Bronchial epithelial cell (primary cell): ENCODE measurements at regions not wholly inside any gene's neighbourhood (a gene's known extent, or its start where the extent isn't known, plus 50 kb on each side); places are given as distances from the start of the nearest gene placed in this dataset.
"Not testable (repeated sequence)": the region's sequence is repeated elsewhere in the genome, so short reads cannot be mapped to it uniquely, and the experiment has no call there.

Experiments used
- DNase-seq: peaks from one replicate; pipeline ENCODE4 v3.0.0-alpha.2; 2010; ENCODE audit warnings: low read depth
- FAIRE-seq: peaks from 2 replicates; lab custom pipeline; 2011; peaks lifted over from hg19 to GRCh38; lab: Jason Lieb, UNC
- H3K27me3 ChIP-seq: 2 replicates; pipeline ENCODE4 v1.5.1; 2011; ENCODE audit warnings: low read length; ENCODE audit not compliant: control insufficient read depth, insufficient read depth
- H3K36me3 ChIP-seq: 2 replicates; pipeline ENCODE4 v1.5.1; 2011; ENCODE audit warnings: low read length; ENCODE audit not compliant: control insufficient read depth, insufficient read depth
- H3K4me3 ChIP-seq: 2 replicates; pipeline ENCODE4 v1.5.1; 2011; ENCODE audit warnings: mild to moderate bottlenecking, low read depth, low read length, control low read depth
- TF ChIP-seq, protein P1 (sequence below): IDR thresholded peaks from 2 replicates; pipeline ENCODE4 v1.5.1; 2011; ENCODE audit warnings: mild to moderate bottlenecking, moderate library complexity, low read length, control low read depth, inconsistent platforms; ENCODE audit not compliant: insufficient read depth, severe bottlenecking

DNA sequence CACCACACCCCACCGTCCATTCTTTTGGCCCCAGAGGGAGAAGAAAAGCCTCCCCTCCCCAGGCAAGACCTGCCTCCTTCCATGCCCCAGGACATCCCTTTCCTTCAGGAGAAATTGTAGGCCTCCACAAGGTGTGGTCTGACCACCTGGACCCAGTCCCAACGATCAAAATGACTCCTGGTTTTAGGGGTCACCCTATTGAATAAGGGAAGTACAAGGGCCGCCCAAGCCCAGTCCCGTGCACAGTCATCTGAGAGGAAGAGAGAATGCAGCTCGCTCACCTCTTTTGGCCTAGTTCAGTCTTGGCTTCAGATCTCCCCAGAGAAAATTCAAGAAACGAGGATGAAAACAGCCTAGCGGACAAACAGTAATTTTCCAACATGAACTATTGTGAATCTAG is 249.1 kb downstream of the UACA start:
- H3K36me3 ChIP-seq: no peaks in the 10 kb centered on the region
- TF ChIP-seq, protein P1, sequence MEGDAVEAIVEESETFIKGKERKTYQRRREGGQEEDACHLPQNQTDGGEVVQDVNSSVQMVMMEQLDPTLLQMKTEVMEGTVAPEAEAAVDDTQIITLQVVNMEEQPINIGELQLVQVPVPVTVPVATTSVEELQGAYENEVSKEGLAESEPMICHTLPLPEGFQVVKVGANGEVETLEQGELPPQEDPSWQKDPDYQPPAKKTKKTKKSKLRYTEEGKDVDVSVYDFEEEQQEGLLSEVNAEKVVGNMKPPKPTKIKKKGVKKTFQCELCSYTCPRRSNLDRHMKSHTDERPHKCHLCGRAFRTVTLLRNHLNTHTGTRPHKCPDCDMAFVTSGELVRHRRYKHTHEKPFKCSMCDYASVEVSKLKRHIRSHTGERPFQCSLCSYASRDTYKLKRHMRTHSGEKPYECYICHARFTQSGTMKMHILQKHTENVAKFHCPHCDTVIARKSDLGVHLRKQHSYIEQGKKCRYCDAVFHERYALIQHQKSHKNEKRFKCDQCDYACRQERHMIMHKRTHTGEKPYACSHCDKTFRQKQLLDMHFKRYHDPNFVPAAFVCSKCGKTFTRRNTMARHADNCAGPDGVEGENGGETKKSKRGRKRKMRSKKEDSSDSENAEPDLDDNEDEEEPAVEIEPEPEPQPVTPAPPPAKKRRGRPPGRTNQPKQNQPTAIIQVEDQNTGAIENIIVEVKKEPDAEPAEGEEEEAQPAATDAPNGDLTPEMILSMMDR: no peak
- DNase-seq: no peak
- no peak overlapping the region for H3K4me3 ChIP-seq
- no peak for FAIRE-seq
- peaks cover 23% of the 10 kb centered on the region for H3K27me3 ChIP-seq

DNA sequence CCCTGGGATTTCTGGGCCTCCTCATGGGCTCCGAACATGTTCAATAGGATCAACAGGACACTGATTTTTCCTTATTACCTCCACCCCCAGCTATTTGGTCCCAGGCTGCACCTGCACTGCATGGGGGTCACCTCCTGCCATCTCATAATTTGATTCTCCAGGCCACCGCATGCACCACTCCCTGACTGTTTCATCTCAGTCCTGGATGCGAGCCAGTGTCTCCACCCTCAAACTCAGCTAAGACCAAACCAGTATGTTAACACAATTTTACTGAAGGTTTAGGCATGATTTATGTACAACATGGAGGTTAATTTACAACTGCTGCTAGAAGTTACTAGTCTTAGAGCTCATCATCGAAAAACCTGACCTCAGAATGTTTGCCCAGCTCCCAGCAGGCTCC is 249.5 kb downstream of the UACA start:
- Histone ChIP-seq H3K36me3 (no peaks in the 10 kb centered on the region), H3K27me3 (peaks cover 21% of the 10 kb centered on the region), H3K4me3 (no peak overlapping the region)
- TF ChIP-seq, protein P1: no peak
- FAIRE-seq (no peak), DNase-seq (no peak)

DNA sequence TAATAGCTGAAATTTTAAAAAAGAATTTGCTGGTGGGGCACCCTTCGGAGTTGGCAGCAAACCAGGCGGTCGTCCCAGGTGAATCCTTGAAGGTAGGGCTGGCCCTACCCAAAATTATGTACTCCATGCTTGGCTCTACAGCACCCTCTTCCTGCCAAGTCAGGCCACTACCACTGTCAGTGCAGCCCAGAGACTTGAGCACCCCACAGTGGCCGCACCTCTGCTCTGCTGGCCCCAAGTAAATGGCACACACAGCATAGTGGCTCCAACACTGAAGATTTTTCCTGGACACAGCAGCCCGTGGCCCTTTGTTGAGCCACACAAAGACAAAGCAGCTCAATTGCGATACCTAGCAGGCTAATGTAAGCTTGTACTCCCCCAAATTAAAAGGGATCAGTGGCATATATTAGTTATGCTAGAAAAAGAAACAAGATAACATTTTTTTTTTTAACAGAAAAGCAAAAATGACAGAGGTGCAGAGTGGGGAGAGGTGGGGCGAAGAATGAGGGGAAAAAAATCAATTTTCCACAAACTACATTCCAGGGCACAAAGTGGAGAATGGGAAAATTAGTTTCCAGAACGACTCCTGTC is 250.5 kb downstream of the UACA start:
- FAIRE-seq: no peak
- Histone ChIP-seq H3K4me3 (no peak overlapping the region), H3K27me3 (peaks cover 16% of the 10 kb centered on the region), H3K36me3 (no peaks in the 10 kb centered on the region)
- TF ChIP-seq, protein P1: peak; percentile 69
- DNase-seq: peak; percentile 56

DNA sequence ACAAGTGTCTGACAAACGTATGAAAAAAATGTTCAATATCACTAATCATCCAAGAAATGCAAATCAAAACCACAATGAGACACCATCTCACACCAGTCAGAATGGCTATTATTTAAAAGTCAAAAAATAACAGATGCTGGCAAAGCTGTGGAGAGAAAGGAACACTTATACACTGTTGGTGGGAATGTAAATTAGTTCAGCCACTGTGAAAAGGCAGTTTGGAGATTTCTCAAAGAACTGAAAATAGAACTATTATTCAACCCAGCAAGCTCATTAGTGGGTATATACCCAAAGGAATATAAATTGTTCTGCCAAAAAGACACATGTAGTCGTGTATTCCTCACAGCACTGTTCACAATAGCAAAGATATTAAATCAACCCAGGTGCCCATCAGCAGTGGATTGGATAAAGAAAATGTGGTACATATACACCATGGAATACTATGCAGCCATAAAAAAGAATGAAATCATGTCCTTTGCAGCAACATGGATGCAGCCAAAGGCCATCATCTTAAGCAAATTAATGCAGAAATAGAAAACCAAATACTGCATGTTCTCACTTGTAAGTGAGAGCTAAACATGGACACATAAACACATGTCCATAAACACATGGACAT is 251.3 kb downstream of the UACA start:
- peaks cover 11% of the 10 kb centered on the region for H3K27me3 ChIP-seq
- not testable (repeated sequence) for H3K36me3 ChIP-seq, H3K4me3 ChIP-seq, FAIRE-seq, DNase-seq

DNA sequence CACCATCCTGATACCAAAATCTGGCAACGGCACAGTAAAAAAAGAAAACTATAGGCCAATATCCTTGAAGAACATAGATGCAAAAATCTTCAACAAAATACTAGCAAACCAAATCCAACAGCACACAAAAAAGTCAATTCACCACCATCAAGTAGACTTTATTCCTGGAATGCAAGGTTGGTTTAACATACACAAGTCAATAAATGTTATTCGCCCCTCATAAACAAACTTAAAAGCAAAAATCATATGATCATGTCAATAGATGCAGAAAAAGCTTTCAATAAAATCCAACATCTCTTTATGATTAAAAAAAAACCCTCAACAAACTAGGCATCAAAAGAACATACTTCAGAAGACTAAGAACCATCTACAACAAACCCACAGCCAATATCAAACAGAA is 252.9 kb downstream of the UACA start:
- TF ChIP-seq, protein P1: no peak
- Histone ChIP-seq H3K4me3 (no peak overlapping the region), H3K27me3 (peaks cover 8% of the 10 kb centered on the region), H3K36me3 (no peaks in the 10 kb centered on the region)
- FAIRE-seq (no peak), DNase-seq (no peak)

DNA sequence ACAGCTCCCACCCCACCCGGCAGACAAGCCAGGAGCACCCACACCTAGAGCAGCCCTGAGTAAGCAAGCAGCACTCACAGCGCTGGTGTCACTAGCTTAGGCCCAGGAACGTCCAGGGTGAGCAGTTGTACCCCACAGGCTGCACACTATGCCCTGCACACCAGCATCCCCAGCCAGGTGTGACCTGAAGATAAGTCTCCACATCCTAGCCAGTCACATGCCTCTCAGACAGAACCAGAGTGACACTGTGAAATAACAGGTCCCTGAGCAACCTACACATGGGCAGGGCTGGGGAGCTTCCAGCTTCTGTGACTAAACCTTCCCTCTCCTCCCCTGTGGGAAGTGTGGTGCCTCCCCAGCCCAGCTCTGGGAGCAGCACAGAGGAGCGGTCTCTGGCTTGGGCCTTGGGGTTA is 253.6 kb downstream of the UACA start:
- TF ChIP-seq, protein P1: no peak
- no peak for DNase-seq
- FAIRE-seq: no peak
- H3K27me3 ChIP-seq: peaks cover 8% of the 10 kb centered on the region
- no peak overlapping the region for H3K4me3 ChIP-seq
- H3K36me3 ChIP-seq: no peaks in the 10 kb centered on the region
